GM04503 (cell line): ENCODE measurements at regions not wholly inside any gene's neighbourhood (a gene's known extent, or its start where the extent isn't known, plus 50 kb on each side); places are given as distances from the start of the nearest gene placed in this dataset.

Experiments used
- DNase-seq: peaks from one replicate; pipeline ENCODE4 v3.0.0-alpha.2; 2012; ENCODE audit warnings: low read depth

- no peak for DNase-seq
These were observed 100.1 kb upstream of the NPHP3 start for GRCh38 chr3:132822266-132822665.

- no peak for DNase-seq
These were observed 99.1 kb upstream of the NPHP3 start for GRCh38 chr3:132821314-132821713.

GRCh38 chr3:132818251-132818650 lies 96.0 kb upstream of the NPHP3 start:
- DNase-seq, result no peak

GRCh38 chr3:132817646-132818177 lies 95.5 kb upstream of the NPHP3 start:
- no peak for DNase-seq

GRCh38 chr3:132805071-132805470 lies 82.9 kb upstream of the NPHP3 start:
- no peak for DNase-seq

- DNase-seq, result no peak
These were observed 82.3 kb upstream of the NPHP3 start for GRCh38 chr3:132804498-132804897.

GRCh38 chr3:132803889-132804288 lies 81.7 kb upstream of the NPHP3 start:
- DNase-seq, result no peak

GRCh38 chr3:132800958-132801357 lies 78.7 kb upstream of the NPHP3 start:
- DNase-seq, result no peak

GRCh38 chr3:132790806-132791205 lies 68.6 kb upstream of the NPHP3 start:
- no peak for DNase-seq

GRCh38 chr3:132789959-132790358 lies 67.8 kb upstream of the NPHP3 start:
- DNase-seq, result no peak

GRCh38 chr3:132788301-132788671 lies 66.1 kb upstream of the NPHP3 start:
- DNase-seq, result no peak

- no peak for DNase-seq
These were observed 65.5 kb upstream of the NPHP3 start for GRCh38 chr3:132787616-132788300.

- no peak for DNase-seq
These were observed 64.7 kb upstream of the NPHP3 start for GRCh38 chr3:132786890-132787289.

- no peak for DNase-seq
These were observed 63.1 kb upstream of the NPHP3 start for GRCh38 chr3:132785292-132785691.

- DNase-seq, result no peak
These were observed 62.4 kb upstream of the NPHP3 start for GRCh38 chr3:132784502-132785025.

- no peak for DNase-seq
These were observed 60.9 kb upstream of the NPHP3 start for GRCh38 chr3:132783152-132783551.

GRCh38 chr3:132781922-132782321 lies 59.7 kb upstream of the NPHP3 start:
- no peak for DNase-seq

GRCh38 chr3:132777171-132777570 lies 55.0 kb upstream of the NPHP3 start:
- no peak for DNase-seq

- no peak for DNase-seq
These were observed 50.9 kb upstream of the NPHP3 start for GRCh38 chr3:132773071-132773619.

GRCh38 chr3:132772252-132772651 lies 50.0 kb upstream of the NPHP3 start:
- DNase-seq, result no peak
